Fibroblast of lung (primary cell): ENCODE measurements at regions not wholly inside any gene's neighbourhood (a gene's known extent, or its start where the extent isn't known, plus 50 kb on each side); places are given as distances from the start of the nearest gene placed in this dataset.

ENCODE experiments used
- DNase-seq, 2 donors: peaks; one replicate each; pipeline versions ENCODE4 v3.0.0 to v3.0.0-alpha.2; 2010; ENCODE audit warnings: low read depth in 2 of 2
- H2AFZ ChIP-seq: 2 replicates; pipeline ENCODE4 v1.5.1; 2012; ENCODE audit warnings: low read length, control low read depth, inconsistent platforms
- H3K27ac ChIP-seq: 2 replicates; pipeline ENCODE4 v1.5.1; 2011; ENCODE audit warnings: low read length, control low read depth; ENCODE audit not compliant: insufficient read depth
- H3K27me3 ChIP-seq: 2 replicates; pipeline ENCODE4 v1.5.1; 2011; ENCODE audit warnings: mild to moderate bottlenecking, low read length; ENCODE audit not compliant: control insufficient read depth, insufficient read depth
- H3K36me3 ChIP-seq: 2 replicates; pipeline ENCODE4 v1.5.1; 2011; ENCODE audit warnings: low read length; ENCODE audit not compliant: control insufficient read depth, insufficient read depth
- H3K4me1 ChIP-seq: 2 replicates; pipeline ENCODE4 v1.5.1; 2011; ENCODE audit warnings: low read length; ENCODE audit not compliant: control insufficient read depth, insufficient read depth; ENCODE audit errors: extremely low read depth
- H3K4me2 ChIP-seq: 2 replicates; pipeline ENCODE4 v1.5.1; 2011; ENCODE audit warnings: low read length, control low read depth; ENCODE audit not compliant: insufficient read depth; ENCODE audit errors: extremely low read depth
- H3K4me3 ChIP-seq, 4 experiments: fragments of 200-600 bp in 1 of 4; sonication (generic) in 1 of 4; replicated peaks in 1 of 4; 2 replicates each; pipeline ENCODE4 v1.5.1; 2011 to 2016; ENCODE audit warnings: low read length in 4 of 4, low read depth in 3 of 4, mild to moderate bottlenecking in 3 of 4, control low read depth in 2 of 4, inconsistent platforms in 1 of 4, mixed read lengths in 1 of 4; ENCODE audit not compliant: insufficient read depth in 1 of 4; ENCODE audit errors: control extremely low read depth in 1 of 4
- H3K79me2 ChIP-seq: 2 replicates; pipeline ENCODE4 v1.5.1; 2012; ENCODE audit warnings: mild to moderate bottlenecking, low read length, inconsistent platforms; ENCODE audit not compliant: control insufficient read depth, insufficient read depth
- H3K9ac ChIP-seq: 2 replicates; pipeline ENCODE4 v1.5.1; 2011; ENCODE audit warnings: mild to moderate bottlenecking, low read length, control low read depth; ENCODE audit not compliant: insufficient read depth
- H3K9me3 ChIP-seq: 2 replicates; pipeline ENCODE4 v1.5.1; 2012; ENCODE audit warnings: low read depth, low read length; ENCODE audit not compliant: control insufficient read depth, insufficient read depth
- H4K20me1 ChIP-seq: 2 replicates; pipeline ENCODE4 v1.5.1; 2011; ENCODE audit warnings: low read length; ENCODE audit not compliant: control insufficient read depth, insufficient read depth; ENCODE audit errors: extremely low read depth
- CTCF ChIP-seq, 2 donors: IDR thresholded peaks in 1 of 2; conservative IDR thresholded peaks in 1 of 2; 1 replicate in 1 of 2; 2 replicates in 1 of 2; pipeline ENCODE4 v1.5.1; 2011 to 2012; ENCODE audit warnings: low read length in 2 of 2, control low read depth in 1 of 2, inconsistent platforms in 1 of 2, low read depth in 1 of 2, mild to moderate bottlenecking in 1 of 2
- EZH2 ChIP-seq: IDR thresholded peaks from 2 replicates; pipeline ENCODE4 v1.5.1; 2012; ENCODE audit warnings: low read length, control low read depth, mild to moderate bottlenecking; ENCODE audit errors: missing control alignments

- H3K9ac ChIP-seq, result no peak overlapping the region
- no peak overlapping the region for H3K27ac ChIP-seq
- no peaks in the 10 kb centered on the region for H3K27me3 ChIP-seq
- H4K20me1 ChIP-seq, result no peaks in the 10 kb centered on the region
- no peaks in the 10 kb centered on the region for H3K9me3 ChIP-seq
- no peak for DNase-seq
- H3K4me2 ChIP-seq, result no peak overlapping the region
- no peaks in the 10 kb centered on the region for H3K36me3 ChIP-seq
- H3K4me3 ChIP-seq, result no peak overlapping the region
- no peaks in the 10 kb centered on the region for H3K4me1 ChIP-seq
- no peak overlapping the region for H2AFZ ChIP-seq
- no peak for TF ChIP-seq EZH2
- TF ChIP-seq CTCF (conservative IDR thresholded peaks at IDR 0.05 in 1 of 2, IDR thresholded peaks at IDR 0.05 in 1 of 2; ENCODE audit: low read depth in 1 of 2, low read length in 2 of 2), result no peak
- no peaks in the 10 kb centered on the region for H3K79me2 ChIP-seq
Measured at GRCh38 chr11:107217444-107217843, 199.2 kb upstream of the GUCY1A2 start.

GRCh38 chr11:107215010-107215409, 196.7 kb upstream of the GUCY1A2 start:
- no peak for TF ChIP-seq EZH2
- no peak for TF ChIP-seq CTCF (conservative IDR thresholded peaks at IDR 0.05 in 1 of 2, IDR thresholded peaks at IDR 0.05 in 1 of 2; ENCODE audit: low read depth in 1 of 2, low read length in 2 of 2)
- H3K79me2 ChIP-seq, result no peaks in the 10 kb centered on the region

GRCh38 chr11:107203656-107204055, 185.4 kb upstream of the GUCY1A2 start:
- no peaks in the 10 kb centered on the region for H4K20me1 ChIP-seq
- TF ChIP-seq EZH2 (no peak), CTCF (conservative IDR thresholded peaks at IDR 0.05 in 1 of 2, IDR thresholded peaks at IDR 0.05 in 1 of 2; ENCODE audit: low read depth in 1 of 2, low read length in 2 of 2) (no peak)
- no peak overlapping the region for H3K27ac ChIP-seq
- H2AFZ ChIP-seq, result no peak overlapping the region
- no peak overlapping the region for H3K9ac ChIP-seq
- DNase-seq, result no peak
- no peak overlapping the region for H3K4me2 ChIP-seq
- no peaks in the 10 kb centered on the region for H3K4me1 ChIP-seq
- no peaks in the 10 kb centered on the region for H3K27me3 ChIP-seq
- H3K36me3 ChIP-seq, result no peaks in the 10 kb centered on the region
- H3K4me3 ChIP-seq, result no peak overlapping the region
- no peaks in the 10 kb centered on the region for H3K9me3 ChIP-seq
- H3K79me2 ChIP-seq, result no peaks in the 10 kb centered on the region

More at GRCh38 chr11:107215010-107215409, 196.7 kb upstream of the GUCY1A2 start:
- no peak overlapping the region for H3K4me3 ChIP-seq
- no peak for DNase-seq
- no peak overlapping the region for H3K9ac ChIP-seq
- no peaks in the 10 kb centered on the region for H3K4me1 ChIP-seq
- no peak overlapping the region for H2AFZ ChIP-seq
- H3K4me2 ChIP-seq, result no peak overlapping the region
- H3K9me3 ChIP-seq, result no peaks in the 10 kb centered on the region
- no peak overlapping the region for H3K27ac ChIP-seq
- no peaks in the 10 kb centered on the region for H4K20me1 ChIP-seq
- H3K36me3 ChIP-seq, result no peaks in the 10 kb centered on the region
- H3K27me3 ChIP-seq, result no peaks in the 10 kb centered on the region
